Superior temporal gyrus (tissue), 1 donor: ENCODE measurements at regions not wholly inside any gene's neighbourhood (a gene's known extent, or its start where the extent isn't known, plus 50 kb on each side); places are given as distances from the start of the nearest gene placed in this dataset.
"Not testable (repeated sequence)": the region's sequence is repeated elsewhere in the genome, so short reads cannot be mapped to it uniquely, and the experiment has no call there.

ENCODE experiments used
- DNase-seq: peaks from one replicate; pipeline ENCODE4 v3.0.0-alpha.2; 2016; ENCODE audit errors: extremely low spot score

DNA sequence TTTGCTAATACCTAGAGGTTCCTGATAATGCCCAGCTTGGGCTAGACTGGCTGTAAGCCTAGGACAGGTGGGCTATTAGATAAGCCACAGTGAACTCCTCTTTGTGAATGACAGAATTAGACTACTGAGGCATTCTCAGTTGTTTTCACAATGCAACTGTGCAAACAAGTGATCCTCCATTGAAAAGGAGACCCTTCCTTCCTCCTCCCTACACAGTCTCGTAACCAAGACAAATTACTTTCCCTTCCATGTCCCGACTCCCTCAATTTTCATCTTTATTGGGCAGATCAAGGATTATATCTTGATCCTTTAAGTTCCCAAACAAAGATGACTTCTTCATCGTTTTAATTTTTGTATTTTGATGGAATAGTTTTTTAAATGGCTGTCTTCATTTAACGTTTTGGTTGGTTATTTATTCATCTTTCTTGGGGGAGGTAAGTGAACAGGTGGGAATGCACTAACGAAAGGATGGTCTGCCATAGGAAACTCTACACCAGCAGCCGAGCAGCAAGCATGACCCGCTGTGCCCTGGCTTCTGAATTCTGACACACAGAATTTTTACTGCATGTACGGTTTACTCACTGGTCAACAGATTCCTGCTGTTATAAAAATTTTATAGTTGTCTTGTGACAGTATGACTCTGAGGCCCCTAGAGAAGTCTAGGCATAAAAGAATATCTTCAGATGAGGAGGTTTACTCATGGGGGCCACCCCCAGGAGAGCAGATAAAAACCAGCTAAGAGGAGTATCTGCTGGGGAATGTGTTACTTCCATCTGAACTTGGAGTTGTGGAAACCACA lies 137.5 kb upstream of the TUT7 start:
- DNase-seq, result no peak

DNA sequence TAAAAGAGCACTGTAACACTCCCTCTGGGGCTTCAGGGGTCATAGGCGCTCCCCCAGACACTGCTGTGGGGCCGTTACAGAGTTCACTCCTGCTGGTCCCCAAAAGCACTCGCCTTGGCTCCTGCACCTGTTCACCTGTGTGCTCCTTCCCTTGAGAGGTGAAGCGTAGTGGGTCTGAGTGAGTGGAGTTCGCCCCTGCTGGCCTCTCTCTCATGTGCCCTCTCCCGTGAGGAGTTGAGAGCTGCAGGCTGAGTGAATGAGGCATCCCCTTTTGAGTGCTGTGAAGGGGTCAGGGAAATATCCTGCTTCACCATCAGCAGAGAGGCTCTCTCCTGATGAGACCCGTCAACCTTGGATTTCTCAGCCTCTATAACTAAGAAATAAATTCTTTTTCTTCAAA lies 134.6 kb upstream of the TUT7 start:
- DNase-seq, result no peak

DNA sequence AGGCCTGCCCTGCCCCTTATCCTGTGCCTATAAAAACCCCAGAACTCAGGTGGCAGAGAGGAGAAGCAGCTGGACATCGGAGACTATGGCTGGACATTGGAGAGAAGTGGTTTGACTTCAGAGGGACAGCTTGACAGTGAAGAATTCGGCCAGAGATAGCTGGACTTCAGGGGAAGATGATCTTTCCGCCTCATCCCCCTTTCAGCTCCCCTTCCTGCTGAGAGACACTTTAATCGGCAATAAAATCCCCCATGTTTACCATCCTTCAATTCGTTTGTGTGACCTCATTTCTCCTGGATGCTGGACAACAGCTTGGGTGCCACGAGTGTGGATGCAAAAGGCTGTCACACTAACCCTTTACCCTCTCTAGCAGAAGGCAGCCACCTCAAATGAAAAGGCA lies 134.1 kb upstream of the TUT7 start:
- DNase-seq, result no peak

DNA sequence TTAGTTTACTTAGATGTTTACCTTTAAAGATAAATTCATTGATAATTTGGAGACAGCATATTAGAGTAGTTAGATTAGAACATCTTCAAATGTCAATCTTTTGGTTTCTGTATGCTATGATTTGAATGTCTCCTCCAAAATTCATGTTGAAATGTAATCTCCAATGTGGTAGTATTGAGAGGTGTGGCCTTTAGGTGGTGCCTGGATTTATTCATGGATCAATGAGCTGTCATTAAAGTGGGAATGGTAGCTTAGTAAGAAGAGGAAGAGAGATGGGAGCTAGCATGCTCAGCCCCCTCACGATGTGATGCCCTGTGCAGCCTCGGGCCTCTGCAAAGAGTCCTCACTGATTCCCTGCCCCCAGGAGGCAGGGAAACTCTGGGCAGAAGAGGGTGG lies 133.6 kb upstream of the TUT7 start:
- DNase-seq, result no peak

GRCh38 chr9:86486891-86487837 lies 133.0 kb upstream of the TUT7 start:
- peak; percentile 87 for DNase-seq

DNA sequence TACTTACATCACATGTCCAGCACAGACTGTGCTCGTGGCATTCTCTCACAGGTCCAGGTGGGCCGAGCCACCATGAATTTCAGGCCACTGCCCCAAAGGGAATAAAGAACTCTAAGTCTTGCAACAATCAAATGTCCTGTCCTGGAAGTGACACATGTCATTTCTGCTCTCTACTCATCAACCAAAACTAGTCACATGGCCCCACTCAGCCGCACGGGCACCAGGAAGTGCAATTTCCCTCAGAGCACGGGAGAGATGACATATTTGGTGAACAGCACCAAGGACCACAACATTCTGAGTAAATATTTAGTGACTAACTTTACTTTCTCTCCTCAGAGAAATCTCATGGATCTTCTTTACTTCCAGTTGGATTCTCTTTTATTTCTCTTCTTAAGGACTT lies 131.1 kb upstream of the TUT7 start:
- DNase-seq, result no peak

DNA sequence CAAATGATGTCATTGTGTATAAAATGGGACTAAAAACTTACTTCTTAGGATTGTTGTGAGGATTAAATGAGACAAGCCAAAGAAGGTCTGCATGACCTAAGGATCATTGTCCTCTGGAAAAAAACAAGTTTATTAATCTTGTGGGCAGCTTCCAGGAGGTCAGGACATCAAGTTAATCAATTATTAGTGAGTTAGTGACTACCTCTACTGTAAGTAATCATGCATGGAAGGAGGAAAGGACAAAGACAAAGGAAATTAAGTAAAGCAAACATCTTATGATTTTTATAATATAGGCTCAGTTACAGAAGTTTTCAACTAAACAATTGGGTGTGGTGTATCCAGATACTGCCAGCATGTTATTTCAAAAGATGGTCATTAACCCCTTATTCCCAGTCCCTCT lies 129.3 kb upstream of the TUT7 start:
- DNase-seq, result no peak

GRCh38 chr9:86481466-86481865 lies 127.3 kb upstream of the TUT7 start:
- DNase-seq, result no peak

DNA sequence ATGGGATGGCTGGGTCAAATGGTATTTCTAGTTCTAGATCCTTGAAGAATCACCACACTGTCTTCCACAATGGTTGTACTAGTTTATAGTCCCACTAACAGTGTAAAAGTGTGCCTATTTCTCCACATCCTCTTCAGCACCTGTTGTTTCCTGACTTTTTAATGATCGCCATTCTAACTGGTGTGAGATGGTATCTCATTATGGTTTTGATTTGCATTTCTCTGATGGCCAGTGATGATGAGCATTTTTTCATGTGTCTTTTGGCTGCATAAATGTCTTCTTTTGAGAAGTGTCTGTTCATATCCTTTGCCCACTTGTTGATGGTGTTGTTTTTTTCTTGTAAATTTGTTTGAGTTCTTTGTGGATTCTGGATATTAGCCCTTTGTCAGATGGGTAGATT lies 121.0 kb upstream of the TUT7 start:
- not testable (repeated sequence) for DNase-seq

GRCh38 chr9:86471171-86471815 lies 117.1 kb upstream of the TUT7 start:
- DNase-seq, result no peak

- no peak for DNase-seq
These were observed 116.1 kb upstream of the TUT7 start for GRCh38 chr9:86470326-86470725.

GRCh38 chr9:86469476-86470250 lies 115.5 kb upstream of the TUT7 start:
- no peak for DNase-seq

GRCh38 chr9:86464242-86464641 lies 110.0 kb upstream of the TUT7 start:
- no peak for DNase-seq

DNA sequence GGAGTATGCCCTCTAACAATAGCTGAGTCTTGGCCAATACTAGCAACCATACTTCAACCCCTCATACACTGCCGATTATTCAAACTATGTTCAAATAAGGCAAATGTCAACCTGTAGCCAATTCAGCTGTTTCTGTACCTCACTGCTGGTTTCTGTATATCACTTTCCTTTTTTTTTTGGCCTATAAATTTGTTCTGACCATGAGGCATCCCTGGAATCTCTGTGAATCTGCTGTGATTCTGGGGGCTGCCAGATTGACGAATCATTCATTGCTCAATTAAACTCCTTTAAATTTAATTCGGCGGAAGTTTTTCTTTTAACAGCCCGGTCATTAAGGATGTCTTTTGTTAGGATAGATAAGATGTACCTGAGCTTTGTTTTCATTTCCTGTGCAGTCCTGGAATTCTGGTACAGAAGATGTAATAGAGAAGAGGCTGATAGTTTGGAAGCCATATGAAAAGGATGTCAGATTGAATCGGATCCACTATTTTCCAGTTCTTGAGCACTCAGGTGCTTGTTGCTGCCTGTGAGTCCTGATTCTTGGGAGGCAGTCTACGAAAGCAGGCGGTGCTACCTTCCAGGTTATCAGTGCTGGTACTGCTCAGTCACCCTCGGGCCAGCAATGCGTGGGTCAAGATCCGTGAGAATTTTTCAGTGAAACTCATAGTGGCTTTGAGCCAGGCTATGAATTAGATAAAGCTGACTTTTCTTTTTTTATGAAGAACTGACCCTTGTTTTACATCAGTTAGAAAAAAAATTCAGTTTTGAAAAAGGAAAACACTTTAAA lies 106.2 kb upstream of the TUT7 start:
- DNase-seq, result no peak

DNA sequence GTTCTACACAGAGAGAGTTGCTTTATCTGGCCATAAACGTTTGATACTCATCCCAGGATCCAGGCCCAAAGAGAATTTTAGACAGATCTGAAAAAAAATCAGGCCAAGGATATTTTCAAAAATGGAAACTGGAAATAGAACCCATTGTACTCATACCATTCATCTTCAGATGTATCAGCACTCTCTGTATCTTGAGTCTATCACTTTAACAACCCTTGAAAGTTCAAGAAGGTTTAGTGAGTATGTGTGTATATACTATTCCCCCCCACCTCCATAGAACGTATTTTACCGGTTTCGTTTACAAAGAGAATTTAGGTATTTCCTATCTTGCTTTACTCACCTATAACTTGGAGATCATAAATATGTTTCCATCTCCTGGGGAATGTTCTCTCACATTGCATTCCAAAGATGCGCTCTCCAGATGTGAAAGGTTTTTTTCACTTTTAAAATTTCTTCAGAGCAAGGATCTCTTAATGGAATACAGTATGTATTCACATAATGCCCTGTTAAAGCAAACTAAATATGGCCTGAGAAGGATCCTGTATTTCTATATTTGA lies 105.5 kb upstream of the TUT7 start:
- no peak for DNase-seq

DNA sequence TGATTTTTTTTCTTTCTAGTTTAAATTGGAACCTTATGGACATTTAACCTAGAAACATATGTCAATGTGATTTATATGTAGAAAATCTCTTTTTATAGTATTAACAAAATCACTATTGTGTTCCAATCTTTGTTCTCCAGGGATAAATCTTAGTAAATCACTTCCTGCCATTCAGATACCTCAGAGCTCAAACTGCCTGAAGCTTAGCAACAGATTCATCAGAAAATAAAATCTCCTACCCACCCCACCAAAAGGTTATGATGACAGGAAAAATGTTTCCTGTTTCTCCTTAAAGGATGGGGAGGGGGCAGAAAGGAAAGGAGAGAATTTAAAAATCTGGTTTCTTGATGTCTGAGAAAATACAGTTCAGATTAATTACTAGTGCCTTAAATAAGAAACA lies 105.0 kb upstream of the TUT7 start:
- DNase-seq, result no peak

GRCh38 chr9:86458191-86458855 lies 104.1 kb upstream of the TUT7 start:
- no peak for DNase-seq

DNA sequence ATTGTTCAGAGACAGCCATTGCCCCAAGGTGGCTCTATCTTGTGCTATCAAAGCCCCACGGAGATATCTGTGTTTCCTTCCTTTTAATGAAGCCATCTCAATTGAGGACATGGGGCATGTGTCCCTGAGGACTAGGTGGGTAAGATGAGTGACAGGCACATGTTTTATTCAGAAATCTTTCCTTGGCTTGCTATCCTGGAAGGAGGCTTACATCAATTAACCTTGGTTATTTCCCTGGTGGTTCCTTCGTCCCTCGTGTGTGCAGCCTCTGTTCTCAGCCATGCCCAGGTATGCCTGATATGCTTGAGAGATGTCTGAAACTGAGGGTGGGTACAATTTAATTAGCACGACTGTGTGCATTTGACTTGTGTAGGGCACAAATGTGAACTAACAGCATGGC lies 102.2 kb upstream of the TUT7 start:
- no peak for DNase-seq

GRCh38 chr9:86454701-86455615 lies 100.7 kb upstream of the TUT7 start:
- DNase-seq, result no peak
